Keratinocyte (primary cell): ENCODE measurements at regions not wholly inside any gene's neighbourhood (a gene's known extent, or its start where the extent isn't known, plus 50 kb on each side); places are given as distances from the start of the nearest gene placed in this dataset.

ENCODE experiments used
- DNase-seq: peaks from one replicate; pipeline ENCODE4 v3.0.0-alpha.2; 2011; ENCODE audit warnings: low read depth, missing footprints, low spot score
- FAIRE-seq: peaks from 2 replicates; lab custom pipeline; 2011; peaks lifted over from hg19 to GRCh38; lab: Jason Lieb, UNC
- H2AFZ ChIP-seq: 2 replicates; pipeline ENCODE4 v1.6.0; 2012; ENCODE audit warnings: low read length, control low read depth, inconsistent platforms; ENCODE audit not compliant: control insufficient read depth
- H3K27ac ChIP-seq: 2 replicates; pipeline ENCODE4 v1.5.1; 2011; ENCODE audit warnings: low read length; ENCODE audit not compliant: control insufficient read depth, insufficient read depth
- H3K27me3 ChIP-seq: 3 replicates; pipeline ENCODE4 v1.6.0; 2011; ENCODE audit warnings: low read length; ENCODE audit not compliant: control insufficient read depth, insufficient read depth; ENCODE audit errors: extremely low read depth
- H3K36me3 ChIP-seq, 2 experiments: 2 replicates in 1 of 2; 3 replicates in 1 of 2; pipeline ENCODE4 v1.5.1; 2011; ENCODE audit warnings: low read length in 2 of 2, mild to moderate bottlenecking in 1 of 2; ENCODE audit not compliant: control insufficient read depth in 2 of 2, insufficient read depth in 2 of 2; ENCODE audit errors: extremely low read depth in 1 of 2
- H3K4me1 ChIP-seq: 3 replicates; pipeline ENCODE4 v1.5.1; 2011; ENCODE audit warnings: low read length; ENCODE audit not compliant: control insufficient read depth, insufficient read depth; ENCODE audit errors: extremely low read depth
- H3K4me2 ChIP-seq: 3 replicates; pipeline ENCODE4 v1.6.0; 2011; ENCODE audit warnings: low read depth, low read length; ENCODE audit not compliant: control insufficient read depth, insufficient read depth; ENCODE audit errors: extremely low read depth
- H3K4me3 ChIP-seq, 3 experiments: fragments of 200-600 bp in 1 of 3; sonication (generic) in 1 of 3; 2 replicates in 2 of 3; 3 replicates in 1 of 3; pipeline ENCODE4 v1.5.1; 2011 to 2016; ENCODE audit warnings: low read length in 3 of 3, mild to moderate bottlenecking in 3 of 3, control low read depth in 2 of 3, inconsistent platforms in 1 of 3, low read depth in 1 of 3, mixed read lengths in 1 of 3, mixed run types in 1 of 3, moderate library complexity in 1 of 3; ENCODE audit not compliant: control insufficient read depth in 2 of 3, insufficient read depth in 2 of 3; ENCODE audit errors: extremely low read depth in 1 of 3
- H3K79me2 ChIP-seq: 2 replicates; pipeline ENCODE4 v1.6.0; 2012; ENCODE audit warnings: low read length; ENCODE audit not compliant: control insufficient read depth, insufficient read depth
- H3K9ac ChIP-seq: 3 replicates; pipeline ENCODE4 v1.6.0; 2011; ENCODE audit warnings: low read length; ENCODE audit not compliant: control insufficient read depth, insufficient read depth; ENCODE audit errors: extremely low read depth
- H3K9me1 ChIP-seq: 3 replicates; pipeline ENCODE4 v1.6.0; 2011; ENCODE audit warnings: low read length; ENCODE audit not compliant: control insufficient read depth, insufficient read depth; ENCODE audit errors: extremely low read depth
- H3K9me3 ChIP-seq: 2 replicates; pipeline ENCODE4 v1.5.1; 2012; ENCODE audit warnings: low read depth, low read length; ENCODE audit not compliant: control insufficient read depth
- H4K20me1 ChIP-seq: 3 replicates; pipeline ENCODE4 v1.6.0; 2011; ENCODE audit warnings: low read length; ENCODE audit not compliant: control insufficient read depth, insufficient read depth; ENCODE audit errors: extremely low read depth
- EZH2 ChIP-seq: IDR thresholded peaks from one replicate; pipeline ENCODE4 v1.6.1; 2012; ENCODE audit warnings: inconsistent platforms, mild to moderate bottlenecking, low read length, moderate library complexity
- dilution Hi-C: fragments of 300-500 bp; cut with MboI; formaldehyde crosslinking; loops from one replicate; pipeline ENCODE4 v1.7.0; 2020; ENCODE audit warnings: low sequenced_read_pairs; ENCODE audit not compliant: extremely low pct_ligation_motif_present
- TF ChIP-seq, protein P1 (sequence below), 3 experiments: IDR thresholded peaks in 1 of 3; conservative IDR thresholded peaks in 1 of 3; optimal IDR thresholded peaks in 1 of 3; 2 replicates in 2 of 3; 3 replicates in 1 of 3; pipeline versions ENCODE3 to v1.5.1; 2011; ENCODE audit warnings: low read length in 3 of 3, mild to moderate bottlenecking in 3 of 3, moderate library complexity in 2 of 3, control low read depth in 1 of 3, inconsistent platforms in 1 of 3; ENCODE audit not compliant: insufficient read depth in 2 of 3; ENCODE audit errors: extremely low read depth in 1 of 3

DNA sequence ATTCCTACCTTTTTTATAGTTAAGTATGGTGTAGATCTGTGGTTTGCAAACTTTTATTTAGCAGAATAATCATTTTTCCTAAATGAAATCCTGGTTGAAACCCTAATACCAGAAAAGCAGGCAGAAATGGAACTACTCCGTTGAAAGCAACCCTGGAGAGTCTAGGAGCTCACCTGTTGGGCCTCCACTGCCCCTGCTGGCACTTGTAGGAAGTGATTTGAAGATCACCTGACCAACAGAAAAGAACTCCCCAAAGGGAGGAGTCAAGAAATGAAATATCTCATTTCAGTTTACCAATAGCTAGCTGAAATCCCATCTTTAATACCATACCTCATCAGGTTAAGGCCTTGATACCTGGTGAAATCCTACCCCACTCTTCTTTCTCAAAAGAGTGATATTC is 277.1 kb downstream of the KLHL13 start:
- FAIRE-seq = no peak

DNA sequence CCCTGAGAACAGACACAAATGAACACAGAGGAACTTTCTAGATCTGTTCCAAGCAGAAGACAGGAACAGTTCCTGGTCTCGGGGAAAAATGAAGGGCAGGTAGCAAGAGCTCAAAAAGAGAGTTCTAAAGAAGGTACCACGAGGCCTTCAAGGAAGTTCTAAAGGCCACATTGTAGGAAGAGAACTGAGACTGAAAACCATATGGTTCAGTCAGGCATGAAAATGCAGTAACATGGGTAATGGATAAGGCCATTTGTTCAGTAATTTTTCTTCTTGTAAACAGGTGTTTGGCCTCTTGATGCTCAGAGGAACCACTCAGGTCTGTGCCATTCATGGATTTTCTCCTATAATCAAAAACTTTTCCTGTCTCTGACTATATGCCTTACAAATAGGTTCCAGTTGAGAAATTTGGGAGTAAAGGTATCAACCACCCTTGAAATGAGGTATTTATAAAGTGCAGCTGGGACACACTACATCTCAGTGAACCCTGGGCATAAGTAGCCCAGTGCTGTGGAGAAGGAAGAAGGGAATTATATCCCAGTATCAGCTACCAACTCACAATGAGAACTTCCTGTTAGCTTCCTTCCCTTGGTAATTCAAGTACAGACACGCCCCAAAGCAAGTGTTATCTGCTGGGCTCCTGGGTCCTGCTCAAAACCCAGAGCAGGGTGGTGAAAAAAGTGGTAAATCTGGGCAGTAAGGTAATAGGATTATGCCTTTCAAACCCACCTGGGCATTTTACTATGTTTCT is 277.9 kb downstream of the KLHL13 start:
- dilution Hi-C loops = no loop called here
- H3K79me2 ChIP-seq = no peaks in the 10 kb centered on the region
- no peak overlapping the region for H2AFZ ChIP-seq
- no peak for DNase-seq
- no peak overlapping the region for H3K9ac ChIP-seq
- H3K27ac ChIP-seq = no peak overlapping the region
- TF ChIP-seq, protein P1, sequence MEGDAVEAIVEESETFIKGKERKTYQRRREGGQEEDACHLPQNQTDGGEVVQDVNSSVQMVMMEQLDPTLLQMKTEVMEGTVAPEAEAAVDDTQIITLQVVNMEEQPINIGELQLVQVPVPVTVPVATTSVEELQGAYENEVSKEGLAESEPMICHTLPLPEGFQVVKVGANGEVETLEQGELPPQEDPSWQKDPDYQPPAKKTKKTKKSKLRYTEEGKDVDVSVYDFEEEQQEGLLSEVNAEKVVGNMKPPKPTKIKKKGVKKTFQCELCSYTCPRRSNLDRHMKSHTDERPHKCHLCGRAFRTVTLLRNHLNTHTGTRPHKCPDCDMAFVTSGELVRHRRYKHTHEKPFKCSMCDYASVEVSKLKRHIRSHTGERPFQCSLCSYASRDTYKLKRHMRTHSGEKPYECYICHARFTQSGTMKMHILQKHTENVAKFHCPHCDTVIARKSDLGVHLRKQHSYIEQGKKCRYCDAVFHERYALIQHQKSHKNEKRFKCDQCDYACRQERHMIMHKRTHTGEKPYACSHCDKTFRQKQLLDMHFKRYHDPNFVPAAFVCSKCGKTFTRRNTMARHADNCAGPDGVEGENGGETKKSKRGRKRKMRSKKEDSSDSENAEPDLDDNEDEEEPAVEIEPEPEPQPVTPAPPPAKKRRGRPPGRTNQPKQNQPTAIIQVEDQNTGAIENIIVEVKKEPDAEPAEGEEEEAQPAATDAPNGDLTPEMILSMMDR (optimal IDR thresholded peaks at IDR 0.05 in 1 of 3, IDR thresholded peaks at IDR 0.05 in 1 of 3, conservative IDR thresholded peaks at IDR 0.05 in 1 of 3; ENCODE audit: extremely low read depth in 1 of 3, insufficient read depth in 2 of 3, low read length in 3 of 3) = no peak
- no peak for TF ChIP-seq EZH2
- H4K20me1 ChIP-seq = no peaks in the 10 kb centered on the region
- H3K4me3 ChIP-seq = no peak overlapping the region
- H3K9me3 ChIP-seq = no peaks in the 10 kb centered on the region
- no peaks in the 10 kb centered on the region for H3K27me3 ChIP-seq
- H3K9me1 ChIP-seq = no peaks in the 10 kb centered on the region
- H3K4me2 ChIP-seq = no peak overlapping the region
- H3K36me3 ChIP-seq = no peaks in the 10 kb centered on the region
- FAIRE-seq = no peak
- H3K4me1 ChIP-seq = no peaks in the 10 kb centered on the region

More for the DNA sequence above, 277.1 kb downstream of the KLHL13 start:
- TF ChIP-seq, protein P1 (optimal IDR thresholded peaks at IDR 0.05 in 1 of 3, IDR thresholded peaks at IDR 0.05 in 1 of 3, conservative IDR thresholded peaks at IDR 0.05 in 1 of 3; ENCODE audit: extremely low read depth in 1 of 3, insufficient read depth in 2 of 3, low read length in 3 of 3) = peak in 2 of 3 experiments; percentile 6 to 18
- no peak for TF ChIP-seq EZH2
- dilution Hi-C loops = no loop called here
- no peak for DNase-seq
- Histone ChIP-seq H3K4me2 (no peak overlapping the region), H3K9ac (no peak overlapping the region), H3K4me3 (no peak overlapping the region), H2AFZ (no peak overlapping the region), H3K27ac (no peak overlapping the region), H3K4me1 (no peaks in the 10 kb centered on the region), H4K20me1 (no peaks in the 10 kb centered on the region), H3K36me3 (no peaks in the 10 kb centered on the region), H3K27me3 (no peaks in the 10 kb centered on the region), H3K9me3 (no peaks in the 10 kb centered on the region), H3K9me1 (no peaks in the 10 kb centered on the region), H3K79me2 (no peaks in the 10 kb centered on the region)
